ENCODE measurements at regions not wholly inside any gene's neighbourhood (a gene's known extent, or its start where the extent isn't known, plus 50 kb on each side); places are given as distances from the start of the nearest gene placed in this dataset.
A peak's percentile ranks its signal among the peaks of the same experiment; 100 is the strongest.
"Not testable (repeated sequence)": the region's sequence is repeated elsewhere in the genome, so short reads cannot be mapped to it uniquely, and the experiment has no call there.

- DNase-seq (ENCODE audit: low spot score) = no peak
Observed at GRCh38 chrX:125678258-125678657, 358.6 kb downstream of the TEX13C start.

GRCh38 chrX:125680366-125680765, 360.7 kb downstream of the TEX13C start:
- DNase-seq (ENCODE audit: low spot score) = no peak

GRCh38 chrX:125681058-125681457, 361.4 kb downstream of the TEX13C start:
- no peak for DNase-seq (ENCODE audit: low spot score)

DNA sequence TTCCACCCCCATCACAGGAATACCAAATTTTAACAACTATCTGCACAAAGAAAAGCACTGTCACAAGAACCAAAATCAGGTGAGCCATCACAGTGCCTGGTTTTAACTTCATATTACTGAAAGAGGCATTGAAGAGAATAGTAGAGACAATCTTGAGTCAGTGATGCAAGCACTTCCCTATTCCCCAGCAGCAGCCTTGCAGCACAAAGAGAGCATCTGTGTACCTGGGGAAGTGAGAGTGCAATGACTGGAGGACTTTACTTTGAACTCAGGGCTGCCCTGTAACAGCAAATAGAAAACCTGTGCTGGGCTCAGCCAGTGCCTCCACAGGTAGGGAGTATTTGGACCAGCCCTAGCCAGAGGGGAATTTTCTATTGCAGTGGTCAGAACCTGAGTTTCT, 361.8 kb downstream of the TEX13C start:
- DNase-seq (ENCODE audit: low spot score) = no peak

- not testable (repeated sequence) for DNase-seq (ENCODE audit: low spot score)
Observed at GRCh38 chrX:125690522-125690921, 370.9 kb downstream of the TEX13C start.

GRCh38 chrX:125694171-125694570, 374.5 kb downstream of the TEX13C start:
- DNase-seq (ENCODE audit: low spot score) = no peak

DNA sequence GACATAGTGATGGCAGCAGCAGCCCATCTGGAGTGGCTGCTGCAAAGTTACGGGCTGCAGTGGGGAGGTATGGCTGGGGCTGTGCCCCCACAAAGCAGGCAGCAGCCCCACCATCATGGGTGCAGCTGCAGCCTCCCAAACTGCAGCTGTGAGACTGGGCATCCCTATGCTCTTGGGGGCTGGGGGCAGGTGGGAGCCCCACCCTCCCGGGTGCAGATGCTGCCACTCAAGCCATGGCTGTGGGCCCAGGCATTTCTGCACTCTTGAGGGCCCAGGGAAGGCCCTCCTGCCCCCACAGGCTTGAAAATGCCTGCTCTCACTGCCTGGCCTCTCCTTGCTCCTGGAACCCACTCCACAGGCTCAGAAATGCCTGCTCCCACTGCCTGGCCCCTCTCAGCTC, 389.4 kb downstream of the TEX13C start:
- no peak for DNase-seq (ENCODE audit: low spot score)

GRCh38 chrX:125709532-125709931, 389.9 kb downstream of the TEX13C start:
- no peak for DNase-seq (ENCODE audit: low spot score)

DNA sequence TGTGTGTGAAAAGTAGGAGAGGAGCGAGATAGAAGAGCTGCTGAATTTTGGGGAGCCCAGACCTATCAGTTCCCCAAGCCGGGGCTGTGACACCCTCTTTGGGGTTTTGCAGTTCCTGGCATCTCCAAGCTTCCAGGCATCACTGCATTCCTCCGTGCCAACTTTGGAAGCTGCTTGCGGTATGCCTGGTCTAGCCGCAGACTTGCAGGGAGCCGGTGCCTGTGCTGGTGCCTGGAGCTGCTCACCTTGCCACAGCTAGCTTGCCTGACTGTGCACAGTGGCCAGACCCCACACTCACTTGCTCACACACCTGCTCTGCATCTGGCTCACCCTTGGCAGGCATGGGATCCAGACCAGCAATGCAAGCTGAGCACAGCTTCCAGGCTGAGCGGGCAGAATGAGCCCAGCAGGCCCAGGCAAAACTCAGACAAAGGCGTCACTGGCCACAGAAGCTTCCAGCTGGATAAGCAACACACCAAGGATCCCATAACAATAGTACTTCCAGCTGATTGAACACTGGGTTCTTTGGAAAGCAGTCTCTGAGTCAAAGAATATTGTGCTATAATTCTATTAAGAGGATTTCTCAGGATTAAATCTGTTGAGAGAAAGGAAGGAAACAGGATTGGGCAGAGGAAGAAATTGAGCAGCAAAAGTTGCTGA, 390.9 kb downstream of the TEX13C start:
- DNase-seq (ENCODE audit: low spot score) = no peak

DNA sequence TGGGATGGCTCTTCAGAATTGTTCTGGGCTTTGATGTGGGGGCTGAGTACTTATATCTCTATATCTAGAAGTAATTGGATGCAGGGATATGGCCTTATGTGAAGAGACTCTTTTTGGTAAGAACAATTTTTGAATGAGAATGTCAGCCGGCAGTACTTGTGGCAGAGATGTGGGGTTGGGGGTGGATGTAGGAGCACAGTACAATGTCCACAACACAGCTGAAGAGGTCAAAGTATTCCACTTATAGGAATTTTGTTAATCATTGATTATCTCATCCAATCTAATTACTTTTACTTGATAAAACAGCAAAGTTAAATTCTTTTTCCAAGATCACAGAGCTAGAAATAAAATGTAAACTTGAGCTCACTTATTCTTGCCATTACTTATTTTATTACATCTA, 391.4 kb downstream of the TEX13C start:
- no peak for DNase-seq (ENCODE audit: low spot score)

DNA sequence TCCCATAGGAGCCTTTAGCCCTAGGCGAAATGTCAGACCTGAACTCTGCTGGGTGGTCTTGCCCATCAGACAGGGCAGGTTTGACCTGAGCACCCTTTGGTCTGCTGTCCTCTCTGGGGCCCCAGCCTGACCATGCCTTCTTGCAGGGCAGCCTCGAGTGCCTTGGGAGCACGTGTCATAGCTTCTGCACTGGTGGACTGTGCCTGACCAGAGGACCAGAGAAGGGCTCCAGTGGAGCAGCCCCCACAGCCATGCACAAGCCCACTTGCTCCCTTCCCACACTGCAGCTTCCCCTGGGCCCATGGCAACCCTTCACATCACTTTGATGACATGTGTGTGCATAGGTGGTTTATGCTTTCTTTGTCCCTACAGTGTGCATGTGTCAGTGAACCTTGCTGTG, 394.0 kb downstream of the TEX13C start:
- DNase-seq (ENCODE audit: low spot score) = no peak

DNA sequence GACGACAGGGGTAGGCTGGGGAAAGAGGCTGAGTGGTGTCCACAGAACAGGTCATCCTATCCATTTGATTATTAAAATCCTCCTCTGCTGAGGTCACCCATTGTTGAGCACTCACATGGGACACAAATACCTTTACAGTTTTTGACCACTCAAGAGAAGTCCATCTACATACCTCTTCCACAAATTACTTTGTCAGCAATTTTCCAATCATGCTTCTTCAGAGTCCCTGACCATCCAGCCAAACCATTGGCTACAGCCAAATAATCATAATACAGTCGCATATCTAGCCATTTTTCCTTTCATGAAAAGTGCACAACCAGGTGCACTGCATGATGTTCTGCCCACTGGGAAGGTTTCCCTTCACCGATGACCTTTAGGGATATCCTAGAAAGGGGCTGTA, 407.4 kb downstream of the TEX13C start:
- DNase-seq (ENCODE audit: low spot score) = no peak

- DNase-seq (ENCODE audit: low spot score) = no peak
Observed at GRCh38 chrX:125736008-125736729, 416.5 kb downstream of the TEX13C start.

GRCh38 chrX:125742811-125743210, 423.1 kb downstream of the TEX13C start:
- DNase-seq (ENCODE audit: low spot score) = no peak

GRCh38 chrX:125744914-125745313, 421.2 kb downstream of the DCAF12L2 start:
- no peak for DNase-seq (ENCODE audit: low spot score)

- DNase-seq (ENCODE audit: low spot score) = no peak
Observed at GRCh38 chrX:125757794-125758564, 408.1 kb downstream of the DCAF12L2 start.

GRCh38 chrX:125758819-125759218, 407.3 kb downstream of the DCAF12L2 start:
- DNase-seq (ENCODE audit: low spot score) = no peak

- no peak for DNase-seq (ENCODE audit: low spot score)
Observed at GRCh38 chrX:125762954-125763353, 403.1 kb downstream of the DCAF12L2 start.

- no peak for DNase-seq (ENCODE audit: low spot score)
Observed at GRCh38 chrX:125765347-125765746, 400.7 kb downstream of the DCAF12L2 start.

DNA sequence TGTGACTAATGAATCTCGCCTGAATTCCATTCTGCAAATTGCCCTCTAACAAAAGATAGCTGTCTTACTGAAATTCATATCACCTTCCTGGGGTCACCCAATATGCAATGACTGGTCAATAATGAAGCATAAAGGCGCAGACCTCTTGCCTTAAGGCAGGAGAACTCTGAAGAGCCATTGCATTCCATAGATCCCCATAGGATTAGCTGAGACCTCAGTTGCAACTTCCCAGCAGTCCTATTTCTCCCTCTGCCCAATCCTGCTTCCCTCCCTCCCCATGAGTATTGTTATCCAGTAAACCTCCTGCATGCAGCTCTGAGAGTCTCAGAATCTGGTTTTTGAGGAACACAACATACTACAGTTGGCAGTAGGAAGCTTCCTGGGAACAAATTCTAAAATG, 396.5 kb downstream of the DCAF12L2 start:
- no peak for DNase-seq (ENCODE audit: low spot score)

DNA sequence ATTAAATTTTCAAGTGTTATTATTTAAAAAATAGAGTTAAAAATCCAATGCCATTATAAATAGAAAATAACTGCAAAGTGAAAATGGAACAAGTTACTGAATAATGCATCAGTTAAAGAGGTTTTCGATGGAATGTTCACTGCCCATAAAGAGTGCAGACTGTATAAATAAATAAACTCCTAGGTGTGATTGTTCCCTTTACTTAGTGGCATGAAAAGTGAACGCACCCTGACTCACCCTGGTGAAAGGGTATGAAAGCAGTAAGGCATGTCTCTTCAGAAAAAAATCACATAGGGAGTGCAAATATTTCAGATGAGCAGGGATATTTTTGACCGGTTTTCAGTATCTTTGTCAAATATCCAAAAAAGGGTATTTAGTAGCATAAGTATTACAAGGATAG, 387.8 kb downstream of the DCAF12L2 start:
- DNase-seq (ENCODE audit: low spot score) = no peak

GRCh38 chrX:125782184-125782583, 383.9 kb downstream of the DCAF12L2 start:
- no peak for DNase-seq (ENCODE audit: low spot score)

- DNase-seq (ENCODE audit: low spot score) = peak; percentile 6
Observed at GRCh38 chrX:125786316-125786715, 379.8 kb downstream of the DCAF12L2 start.
